ENCODE measurements at regions not wholly inside any gene's neighbourhood (a gene's known extent, or its start where the extent isn't known, plus 50 kb on each side); places are given as distances from the start of the nearest gene placed in this dataset.

- TF ChIP-seq NR2C1 (IDR thresholded peaks at IDR 0.05) (no peak), CTCF (IDR thresholded peaks at IDR 0.05 in 2 of 3, conservative IDR thresholded peaks at IDR 0.05 in 1 of 3; ENCODE audit: control insufficient read depth in 2 of 3, extremely low read depth in 1 of 3, insufficient read depth in 1 of 3, low read depth in 3 of 3, low read length in 3 of 3) (no peak), JUND (IDR thresholded peaks at IDR 0.05; ENCODE audit: low read depth, low read length) (no peak), CREB1 (IDR thresholded peaks at IDR 0.05; ENCODE audit: low read depth) (no peak), POLR2A (IDR thresholded peaks at IDR 0.05; ENCODE audit: low read depth, low read length) (no peak), ZBTB4 (CRISPR knock-in tag; IDR thresholded peaks at IDR 0.05) (no peak)
These were observed 463.0 kb downstream of the FBXO15 start for GRCh38 chr18:73684647-73685046.
